Endothelial cell of umbilical vein (primary cell): ENCODE measurements at regions not wholly inside any gene's neighbourhood (a gene's known extent, or its start where the extent isn't known, plus 50 kb on each side); places are given as distances from the start of the nearest gene placed in this dataset.

Experiments used
- BruUV-seq: library from RNA; stranded (reverse); fragments of 400-500 nt; replicated peaks from 2 replicates; lab custom pipeline; 2021; lab: Mats Ljungman, UMichigan
- CTCF ChIA-PET: fragments of 300-600, 350-600 bp; sonication (Branson Sonifier 250); formaldehyde crosslinking; loops from one replicate; lab custom pipeline; 2021; ENCODE audit warnings: antibody characterized with exemption, inconsistent platforms; lab: Charles Lee
- POLR2A ChIA-PET: fragments of 300-600, 350-600 bp; sonication (Branson Sonifier 250); formaldehyde crosslinking; loops from one replicate; lab custom pipeline; 2021; ENCODE audit warnings: antibody characterized with exemption, inconsistent platforms; lab: Charles Lee
- DNase-seq: peaks from one replicate; pipeline ENCODE4 v3.0.0-alpha.2; 2011; ENCODE audit warnings: low read depth, low spot score
- FAIRE-seq: peaks from 2 replicates; lab custom pipeline; 2011; peaks lifted over from hg19 to GRCh38; lab: Jason Lieb, UNC
- H2AFZ ChIP-seq: 2 replicates; pipeline ENCODE4 v1.6.0; 2012; ENCODE audit warnings: low read depth, low read length, control low read depth, inconsistent platforms
- H3K27ac ChIP-seq: 2 replicates; pipeline ENCODE4 v1.5.1; 2011; ENCODE audit warnings: low read depth, mild to moderate bottlenecking, control low read depth, low read length, moderate library complexity; ENCODE audit not compliant: insufficient read depth
- H3K27me3 ChIP-seq, 2 experiments: 2 replicates each; pipeline versions ENCODE4 v1.6.0 to v1.6.1; 2011; ENCODE audit warnings: low read length in 2 of 2, mixed read lengths in 1 of 2; ENCODE audit not compliant: control insufficient read depth in 2 of 2, insufficient read depth in 2 of 2
- H3K36me3 ChIP-seq, 2 experiments: 2 replicates in 1 of 2; 3 replicates in 1 of 2; pipeline ENCODE4 v1.5.1; 2011; ENCODE audit warnings: low read length in 2 of 2, mild to moderate bottlenecking in 1 of 2, moderate library complexity in 1 of 2; ENCODE audit not compliant: control insufficient read depth in 2 of 2, insufficient read depth in 2 of 2; ENCODE audit errors: extremely low read depth in 1 of 2
- H3K4me1 ChIP-seq: 3 replicates; pipeline ENCODE4 v1.5.1; 2011; ENCODE audit warnings: mild to moderate bottlenecking, low read length; ENCODE audit not compliant: control insufficient read depth, insufficient read depth; ENCODE audit errors: extremely low read depth
- H3K4me2 ChIP-seq: 2 replicates; pipeline ENCODE4 v1.6.1; 2011; ENCODE audit warnings: low read length, control low read depth, mixed read lengths; ENCODE audit not compliant: insufficient read depth
- H3K4me3 ChIP-seq, 3 experiments: fragments of 200-600 bp in 1 of 3; sonication (generic), shearing (Covaris generic) in 1 of 3; replicated peaks in 1 of 3; 2 replicates each; pipeline ENCODE4 v1.5.1; 2011 to 2016; ENCODE audit warnings: control low read depth in 3 of 3, low read length in 3 of 3, mild to moderate bottlenecking in 2 of 3, inconsistent platforms in 1 of 3, low read depth in 1 of 3, moderate library complexity in 1 of 3; ENCODE audit not compliant: insufficient read depth in 1 of 3
- H3K79me2 ChIP-seq: 2 replicates; pipeline ENCODE4 v1.6.0; 2012; ENCODE audit warnings: low read length, inconsistent platforms; ENCODE audit not compliant: control insufficient read depth, insufficient read depth
- H3K9ac ChIP-seq: replicated peaks from 2 replicates; pipeline ENCODE3; 2011; ENCODE audit warnings: low read length, control low read depth; ENCODE audit not compliant: insufficient read depth; ENCODE audit errors: extremely low read depth
- H3K9me1 ChIP-seq: replicated peaks from 3 replicates; pipeline ENCODE4 v1.6.0; 2011; ENCODE audit warnings: mild to moderate bottlenecking, low read length; ENCODE audit not compliant: control insufficient read depth, insufficient read depth; ENCODE audit errors: extremely low read depth
- H3K9me3 ChIP-seq: replicated peaks from 2 replicates; pipeline ENCODE4 v1.5.1; 2012; ENCODE audit warnings: low read length, inconsistent platforms; ENCODE audit not compliant: control insufficient read depth, insufficient read depth
- H4K20me1 ChIP-seq: replicated peaks from 2 replicates; pipeline ENCODE3; 2011; ENCODE audit warnings: mild to moderate bottlenecking, low read length; ENCODE audit not compliant: control insufficient read depth, insufficient read depth; ENCODE audit errors: extremely low read depth
- EZH2 ChIP-seq: IDR thresholded peaks from 2 replicates; pipeline ENCODE4 v1.6.1; 2012; ENCODE audit warnings: borderline replicate concordance, low read depth, mild to moderate bottlenecking, moderate library complexity, low read length, inconsistent platforms; ENCODE audit not compliant: severe bottlenecking
- FOS ChIP-seq: IDR thresholded peaks from 2 replicates; pipeline ENCODE4 v1.6.1; 2011; ENCODE audit warnings: mild to moderate bottlenecking, low read length, moderate library complexity, borderline replicate concordance; ENCODE audit not compliant: insufficient read depth
- JUN ChIP-seq: IDR thresholded peaks from 2 replicates; pipeline ENCODE4 v1.6.1; 2011; ENCODE audit warnings: borderline replicate concordance, low read depth; ENCODE audit not compliant: insufficient read length, insufficient read depth
- POLR2A ChIP-seq: IDR thresholded peaks from 2 replicates; pipeline ENCODE4 v1.6.1; 2012; ENCODE audit warnings: low read depth, mild to moderate bottlenecking, control low read depth, low read length
- POLR2AphosphoS5 ChIP-seq: IDR thresholded peaks from 2 replicates; pipeline ENCODE4 v1.6.1; 2012; ENCODE audit warnings: low read depth, mild to moderate bottlenecking, control low read depth, low read length, moderate library complexity; ENCODE audit not compliant: insufficient read depth
- dilution Hi-C: fragments of 300-500 bp; cut with MboI; formaldehyde crosslinking; loops from one replicate; pipeline ENCODE4 v1.15.0; 2019; ENCODE audit warnings: low sequenced_read_pairs; ENCODE audit not compliant: extremely low pct_ligation_motif_present
- intact Hi-C: fragments of 100-400 bp; cut with micrococcal nuclease; formaldehyde crosslinking; loops from one replicate; pipeline ENCODE4 v1.10.0; 2022
- TF ChIP-seq, protein P1 (sequence below): IDR thresholded peaks from 2 replicates; pipeline ENCODE4 v1.6.1; 2011; ENCODE audit not compliant: insufficient read depth, insufficient read length
- TF ChIP-seq, protein P2 (sequence below), 2 donors: IDR thresholded peaks; 1 replicate in 1 of 2; 2 replicates in 1 of 2; pipeline ENCODE4 v1.5.1; 2011; ENCODE audit warnings: low read length in 2 of 2, mild to moderate bottlenecking in 2 of 2, moderate library complexity in 2 of 2, control low read depth in 1 of 2, inconsistent platforms in 1 of 2, low read depth in 1 of 2; ENCODE audit not compliant: insufficient read depth in 1 of 2; ENCODE audit errors: extremely low read depth in 1 of 2

DNA sequence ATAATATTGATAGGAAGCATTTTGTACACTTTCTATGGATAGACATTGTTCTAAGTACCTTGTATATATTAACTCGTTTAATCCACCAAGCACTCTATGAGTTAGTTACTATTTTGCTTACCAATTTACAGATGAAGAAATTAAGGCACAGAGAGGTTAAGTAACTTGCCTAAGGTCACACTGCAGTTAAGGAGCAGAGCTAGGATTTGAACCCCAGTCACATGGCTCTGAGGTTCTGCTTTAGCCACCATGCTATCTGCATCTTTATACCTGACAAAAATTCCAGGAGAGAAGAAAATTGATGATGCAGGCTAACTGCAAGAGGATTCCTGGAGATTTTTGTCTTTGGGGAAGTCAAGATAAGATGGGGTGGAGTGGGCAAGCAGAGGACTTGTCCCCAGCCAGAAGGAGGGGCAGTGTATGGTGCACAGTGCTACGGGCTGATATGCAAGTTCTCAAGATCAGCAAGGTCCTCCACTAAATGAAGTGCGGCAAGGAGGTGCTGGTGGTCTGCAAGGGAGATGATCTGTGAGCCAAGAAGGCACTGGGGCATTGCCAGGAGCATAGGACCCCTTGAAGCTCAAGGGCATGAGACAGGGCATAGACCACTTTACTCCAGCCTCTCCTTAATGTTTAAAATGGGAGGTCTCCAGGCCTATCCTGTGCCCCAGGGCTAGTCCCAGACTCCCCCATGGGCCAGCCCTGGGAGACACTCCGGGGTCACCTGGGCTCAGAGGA is 430.6 kb downstream of the RPS24 start:
- Histone ChIP-seq H3K36me3 (no peaks in the 10 kb centered on the region), H2AFZ (no peak overlapping the region), H3K27me3 (no peaks in the 10 kb centered on the region), H3K9me1 (no peaks in the 10 kb centered on the region), H3K4me3 (no peak overlapping the region), H3K4me2 (no peak overlapping the region), H3K79me2 (no peaks in the 10 kb centered on the region), H3K4me1 (peaks cover 7% of the 10 kb centered on the region), H4K20me1 (no peaks in the 10 kb centered on the region), H3K9me3 (no peaks in the 10 kb centered on the region), H3K9ac (no peak overlapping the region), H3K27ac (no peak overlapping the region)
- ChIA-PET CTCF (no interaction called here), POLR2A (no interaction called here)
- TF ChIP-seq, protein P1, sequence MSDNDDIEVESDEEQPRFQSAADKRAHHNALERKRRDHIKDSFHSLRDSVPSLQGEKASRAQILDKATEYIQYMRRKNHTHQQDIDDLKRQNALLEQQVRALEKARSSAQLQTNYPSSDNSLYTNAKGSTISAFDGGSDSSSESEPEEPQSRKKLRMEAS: no peak
- TF ChIP-seq, protein P2, sequence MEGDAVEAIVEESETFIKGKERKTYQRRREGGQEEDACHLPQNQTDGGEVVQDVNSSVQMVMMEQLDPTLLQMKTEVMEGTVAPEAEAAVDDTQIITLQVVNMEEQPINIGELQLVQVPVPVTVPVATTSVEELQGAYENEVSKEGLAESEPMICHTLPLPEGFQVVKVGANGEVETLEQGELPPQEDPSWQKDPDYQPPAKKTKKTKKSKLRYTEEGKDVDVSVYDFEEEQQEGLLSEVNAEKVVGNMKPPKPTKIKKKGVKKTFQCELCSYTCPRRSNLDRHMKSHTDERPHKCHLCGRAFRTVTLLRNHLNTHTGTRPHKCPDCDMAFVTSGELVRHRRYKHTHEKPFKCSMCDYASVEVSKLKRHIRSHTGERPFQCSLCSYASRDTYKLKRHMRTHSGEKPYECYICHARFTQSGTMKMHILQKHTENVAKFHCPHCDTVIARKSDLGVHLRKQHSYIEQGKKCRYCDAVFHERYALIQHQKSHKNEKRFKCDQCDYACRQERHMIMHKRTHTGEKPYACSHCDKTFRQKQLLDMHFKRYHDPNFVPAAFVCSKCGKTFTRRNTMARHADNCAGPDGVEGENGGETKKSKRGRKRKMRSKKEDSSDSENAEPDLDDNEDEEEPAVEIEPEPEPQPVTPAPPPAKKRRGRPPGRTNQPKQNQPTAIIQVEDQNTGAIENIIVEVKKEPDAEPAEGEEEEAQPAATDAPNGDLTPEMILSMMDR (IDR thresholded peaks at IDR 0.05; ENCODE audit: extremely low read depth in 1 of 2, insufficient read depth in 1 of 2, low read depth in 1 of 2, low read length in 2 of 2): no peak
- no peak for TF ChIP-seq JUN
- TF ChIP-seq EZH2: no peak
- no peak for FAIRE-seq
- dilution Hi-C loops: no loop called here
- intact Hi-C loops: no loop called here
- no peak for DNase-seq
- BruUV-seq: no TSS peak

GRCh38 chr10:78464856-78465267 is 431.2 kb downstream of the RPS24 start:
- no peak overlapping the region for H3K4me3 ChIP-seq
- H3K36me3 ChIP-seq: no peaks in the 10 kb centered on the region
- no peak for DNase-seq
- H3K79me2 ChIP-seq: no peaks in the 10 kb centered on the region
- H3K27me3 ChIP-seq: no peaks in the 10 kb centered on the region
- CTCF ChIA-PET: no interaction called here
- no TSS peak for BruUV-seq
- no peak for FAIRE-seq
- H3K9me1 ChIP-seq: no peaks in the 10 kb centered on the region
- POLR2A ChIA-PET: no interaction called here
- dilution Hi-C loops (no loop called here), intact Hi-C loops (no loop called here)
- no peak overlapping the region for H3K27ac ChIP-seq
- no peak for TF ChIP-seq JUN
- no peak for TF ChIP-seq POLR2AphosphoS5
- no peak for TF ChIP-seq POLR2A
- TF ChIP-seq, protein P2 (IDR thresholded peaks at IDR 0.05; ENCODE audit: extremely low read depth in 1 of 2, insufficient read depth in 1 of 2, low read depth in 1 of 2, low read length in 2 of 2): no peak
- no peak for TF ChIP-seq FOS
- TF ChIP-seq, protein P1: no peak
- no peaks in the 10 kb centered on the region for H4K20me1 ChIP-seq
- no peak overlapping the region for H3K9ac ChIP-seq
- no peak overlapping the region for H2AFZ ChIP-seq
- H3K4me2 ChIP-seq: no peak overlapping the region
- H3K4me1 ChIP-seq: peaks cover under 1% of the 10 kb centered on the region
- H3K9me3 ChIP-seq: no peaks in the 10 kb centered on the region
